ENCODE measurements at regions not wholly inside any gene's neighbourhood (a gene's known extent, or its start where the extent isn't known, plus 50 kb on each side); places are given as distances from the start of the nearest gene placed in this dataset.

GRCh38 chr2:216799873-216800431 lies 59.9 kb downstream of the TNP1 start (continued):
- TF ChIP-seq ZNF462 (CRISPR knock-in tag; IDR thresholded peaks at IDR 0.05) (no peak), JUNB (IDR thresholded peaks at IDR 0.05; ENCODE audit: unreplicated experiment) (no peak), STAT1 (IDR thresholded peaks at IDR 0.05; ENCODE audit: unreplicated experiment) (no peak), ZNF114 (CRISPR knock-in tag; IDR thresholded peaks at IDR 0.05) (no peak)

- H3K4me1 ChIP-seq (ENCODE audit: insufficient read depth): no peaks in the 10 kb centered on the region
- no peaks in the 10 kb centered on the region for H3K27me3 Mint-ChIP-seq (ENCODE audit: insufficient read depth, low read depth, poor library complexity)
- no peak for ATAC-seq
- H3K36me3 Mint-ChIP-seq (ENCODE audit: low read depth): no peaks in the 10 kb centered on the region
- no peaks in the 10 kb centered on the region for H4K20me1 ChIP-seq (replicated peaks; ENCODE audit: insufficient read depth)
- H3F3A ChIP-seq (replicated peaks; ENCODE audit: low read depth): no peaks in the 10 kb centered on the region
- peaks cover 5% of the 10 kb centered on the region; the same call in 1 of the 3 replicates for H3K4me1 Mint-ChIP-seq
- no peak overlapping the region for H3K4me3 Mint-ChIP-seq
- no peaks in the 10 kb centered on the region for H3K27me3 ChIP-seq (ENCODE audit: insufficient read depth)
- no peak overlapping the region for H3K4me2 ChIP-seq
- no peaks in the 10 kb centered on the region for H3K9me3 Mint-ChIP-seq
- H3K79me2 ChIP-seq (replicated peaks; ENCODE audit: insufficient read depth): no peaks in the 10 kb centered on the region
- no peak overlapping the region for H3K27ac Mint-ChIP-seq
- no peak overlapping the region for H2AFZ ChIP-seq
- 0 out of 2 replicates have a peak, but pooled peaks cover 15% of the 10 kb centered on the region for H3K9me2 ChIP-seq (ENCODE audit: insufficient read depth)
- no peaks in the 10 kb centered on the region for H3K36me3 ChIP-seq (ENCODE audit: insufficient read depth)
- no peak overlapping the region for H3K4me3 ChIP-seq
- DNase-seq (ENCODE audit: low spot score): no peak
- no peak overlapping the region for H3K27ac ChIP-seq (ENCODE audit: low read depth)
- TF ChIP-seq EZH2 (IDR thresholded peaks at IDR 0.05; ENCODE audit: low read depth, unreplicated experiment) (no peak), JUNB (IDR thresholded peaks at IDR 0.05; ENCODE audit: unreplicated experiment) (no peak), EZH2phosphoT487 (IDR thresholded peaks at IDR 0.05; ENCODE audit: unreplicated experiment) (no peak), ETS1 (IDR thresholded peaks at IDR 0.05) (no peak), ZNF114 (CRISPR knock-in tag; IDR thresholded peaks at IDR 0.05) (no peak), ZNF462 (CRISPR knock-in tag; IDR thresholded peaks at IDR 0.05) (no peak)
These were observed 63.6 kb downstream of the TNP1 start for GRCh38 chr2:216796115-216796840.

All from GM23338 (cell line).